Spleen (tissue), 7 donors: ENCODE measurements at regions not wholly inside any gene's neighbourhood (a gene's known extent, or its start where the extent isn't known, plus 50 kb on each side); places are given as distances from the start of the nearest gene placed in this dataset.

Source experiments
- CTCF ChIP-seq, 11 experiments: fragments of 200-600 bp in 7 of 11; fragments of 450-650 bp in 4 of 11; sonication (generic) in 4 of 11; IDR thresholded peaks in 8 of 11; conservative IDR thresholded peaks in 3 of 11; 1 replicate in 7 of 11; 2 replicates in 4 of 11; pipeline versions ENCODE4 v1.4.0 to v1.8.0; 2016 to 2021; ENCODE audit warnings: antibody characterized with exemption in 11 of 11, inconsistent platforms in 4 of 11, mild to moderate bottlenecking in 1 of 11
- POLR2AphosphoS5 ChIP-seq, 3 donors: sonication (generic); formaldehyde crosslinking; IDR thresholded peaks; one replicate each; pipeline ENCODE4 v1.5.1; 2017; ENCODE audit warnings: antibody characterized with exemption in 3 of 3
- donor health status: DM: no; HTN: no; CAD: no; lungs with moderate emphysema.
- donor health status: DM: no; HTN: no; CAD: no.
- donor health status: DM: no; HTN: no; CAD: no.

GRCh38 chr1:228933753-228934152, 198.5 kb downstream of the RHOU start:
- TF ChIP-seq CTCF (IDR thresholded peaks at IDR 0.05 in 8 of 11, conservative IDR thresholded peaks at IDR 0.05 in 3 of 11) (no peak), POLR2AphosphoS5 (IDR thresholded peaks at IDR 0.05) (no peak)
